Liver (tissue), 8 donors: ENCODE measurements at regions not wholly inside any gene's neighbourhood (a gene's known extent, or its start where the extent isn't known, plus 50 kb on each side); places are given as distances from the start of the nearest gene placed in this dataset.

Experiments used
- DNase-seq: peaks from one replicate; pipeline ENCODE4 v3.0.0-alpha.2; 2017; ENCODE audit warnings: low spot score
- H3K27ac ChIP-seq, 2 donors: one replicate each; pipeline ENCODE4 v1.7.0; 2013; ENCODE audit warnings: inconsistent platforms in 2 of 2, low read length in 2 of 2, control low read depth in 1 of 2, low read depth in 1 of 2, mild to moderate bottlenecking in 1 of 2
- H3K27me3 ChIP-seq, 4 donors: one replicate each; pipeline versions ENCODE4 v1.6.1 to v1.7.0; 2013; ENCODE audit warnings: low read length in 3 of 4, inconsistent platforms in 1 of 4, mild to moderate bottlenecking in 1 of 4, moderate library complexity in 1 of 4; ENCODE audit not compliant: control insufficient read depth in 4 of 4, insufficient read depth in 4 of 4
- H3K36me3 ChIP-seq, 4 donors: one replicate each; pipeline versions ENCODE4 v1.6.1 to v1.7.0; 2013; ENCODE audit warnings: low read length in 3 of 4, mild to moderate bottlenecking in 3 of 4, low read depth in 1 of 4, moderate library complexity in 1 of 4; ENCODE audit not compliant: control insufficient read depth in 4 of 4, insufficient read depth in 3 of 4
- H3K4me1 ChIP-seq, 4 donors: one replicate each; pipeline versions ENCODE4 v1.6.1 to v1.7.0; 2013; ENCODE audit warnings: low read length in 3 of 4, mild to moderate bottlenecking in 3 of 4, moderate library complexity in 1 of 4; ENCODE audit not compliant: control insufficient read depth in 4 of 4, insufficient read depth in 4 of 4
- H3K4me3 ChIP-seq, 3 donors: one replicate each; pipeline versions ENCODE4 v1.6.1 to v1.7.0; 2013; ENCODE audit warnings: low read length in 3 of 3, control low read depth in 1 of 3, low read depth in 1 of 3, mild to moderate bottlenecking in 1 of 3
- H3K9ac ChIP-seq, 2 donors: one replicate each; pipeline ENCODE4 v1.7.0; 2013; ENCODE audit warnings: low read length in 2 of 2, mild to moderate bottlenecking in 2 of 2, moderate library complexity in 2 of 2, control low read depth in 1 of 2, low read depth in 1 of 2
- H3K9me3 ChIP-seq, 4 donors: one replicate each; pipeline versions ENCODE4 v1.6.1 to v1.7.0; 2013; ENCODE audit warnings: low read length in 3 of 4; ENCODE audit not compliant: control insufficient read depth in 4 of 4
- ATF3 ChIP-seq: IDR thresholded peaks from 2 replicates; pipeline ENCODE4 v1.6.1; 2016; ENCODE audit warnings: antibody characterized with exemption
- CTCF ChIP-seq: fragments of 150-350 bp; IDR thresholded peaks from 2 replicates; pipeline ENCODE4 v1.5.1; 2017; ENCODE audit warnings: improper control_type of control experiment, low read depth, low read length; ENCODE audit not compliant: missing input control
- FOXA1 ChIP-seq: IDR thresholded peaks from 2 replicates; pipeline ENCODE4 v1.6.1; 2016; ENCODE audit warnings: antibody characterized with exemption
- FOXA2 ChIP-seq: IDR thresholded peaks from 2 replicates; pipeline ENCODE4 v1.6.1; 2016; ENCODE audit warnings: antibody characterized with exemption
- GABPA ChIP-seq, 2 donors: IDR thresholded peaks in 1 of 2; conservative IDR thresholded peaks in 1 of 2; 2 replicates each; pipeline ENCODE4 v1.6.1; 2016; ENCODE audit warnings: antibody characterized with exemption in 2 of 2, mild to moderate bottlenecking in 1 of 2, moderate library complexity in 1 of 2
- HNF4A ChIP-seq, 2 donors: conservative IDR thresholded peaks; 2 replicates each; pipeline ENCODE4 v1.6.1; 2016; ENCODE audit warnings: antibody characterized with exemption in 2 of 2, mild to moderate bottlenecking in 2 of 2
- HNF4G ChIP-seq: IDR thresholded peaks from 2 replicates; pipeline ENCODE4 v1.6.1; 2016; ENCODE audit warnings: antibody characterized with exemption
- JUND ChIP-seq, 2 donors: IDR thresholded peaks; 2 replicates each; pipeline ENCODE4 v1.6.1; 2016; ENCODE audit warnings: antibody characterized with exemption in 2 of 2
- RAD21 ChIP-seq, 2 donors: IDR thresholded peaks; 2 replicates each; pipeline ENCODE4 v1.6.1; 2016; ENCODE audit warnings: antibody characterized with exemption in 2 of 2, mild to moderate bottlenecking in 2 of 2
- RXRA ChIP-seq, 2 donors: IDR thresholded peaks; 2 replicates each; pipeline ENCODE4 v1.6.1; 2017 to 2018; ENCODE audit warnings: antibody characterized with exemption in 2 of 2, mild to moderate bottlenecking in 1 of 2
- SP1 ChIP-seq: IDR thresholded peaks from 2 replicates; pipeline ENCODE4 v1.6.1; 2018; ENCODE audit warnings: antibody characterized with exemption, mild to moderate bottlenecking
- TAF1 ChIP-seq: conservative IDR thresholded peaks from 2 replicates; pipeline ENCODE4 v1.6.1; 2016; ENCODE audit warnings: antibody characterized with exemption, mild to moderate bottlenecking
- YY1 ChIP-seq: IDR thresholded peaks from 2 replicates; pipeline ENCODE4 v1.6.1; 2016; ENCODE audit warnings: antibody characterized with exemption, mild to moderate bottlenecking
- WGBS: extraction: QIAGEN DNeasy Blood & Tissue Kit; methylation state at CpG from one replicate; pipeline ENCODE4 v1.1.7; 2013; 5-methylcytosine and 5-hydroxymethylcytosine counted together
- donor health status: healthy.
- donor health status: healthy.
- donor health status: healthy.
- donor health status: healthy.
- donor health status: healthy.

GRCh38 chr11:127205688-127206217 lies 205.2 kb upstream of the KIRREL3 start:
- Histone ChIP-seq H3K27me3 (no peaks in the 10 kb centered on the region), H3K27ac (no peak overlapping the region), H3K4me1 (no peaks in the 10 kb centered on the region), H3K4me3 (no peak overlapping the region), H3K9me3 (peaks cover 0 to 6% (median 5%) of the 10 kb centered on the region in 4 donors), H3K36me3 (no peaks in the 10 kb centered on the region), H3K9ac (no peak overlapping the region)
- TF ChIP-seq FOXA2 (no peak), TAF1 (no peak)
- no peak for DNase-seq
- WGBS = 94% methylated on average over 3 of the region's 3 CpGs

- no peak overlapping the region for H3K4me3 ChIP-seq
- no peaks in the 10 kb centered on the region for H3K4me1 ChIP-seq
- peaks cover 0 to 6% (median 5%) of the 10 kb centered on the region in 4 donors for H3K9me3 ChIP-seq
- H3K27ac ChIP-seq = no peak overlapping the region
- no peak overlapping the region for H3K9ac ChIP-seq
- DNase-seq = no peak
- H3K36me3 ChIP-seq = no peaks in the 10 kb centered on the region
- WGBS = 62% methylated on average over 3 of the region's 3 CpGs
- no peaks in the 10 kb centered on the region for H3K27me3 ChIP-seq
- TF ChIP-seq RXRA (IDR thresholded peaks at IDR 0.05) (no peak), HNF4A (conservative IDR thresholded peaks at IDR 0.05) (no peak), RAD21 (IDR thresholded peaks at IDR 0.05) (no peak), JUND (IDR thresholded peaks at IDR 0.05) (no peak)
These were observed 202.9 kb upstream of the KIRREL3 start for GRCh38 chr11:127203490-127203889.

GRCh38 chr11:127202105-127202504 lies 201.5 kb upstream of the KIRREL3 start:
- no peak overlapping the region for H3K4me3 ChIP-seq
- no peak overlapping the region for H3K27ac ChIP-seq
- H3K9ac ChIP-seq = no peak overlapping the region
- DNase-seq = no peak
- H3K36me3 ChIP-seq = no peaks in the 10 kb centered on the region
- no peaks in the 10 kb centered on the region for H3K4me1 ChIP-seq
- no peaks in the 10 kb centered on the region for H3K27me3 ChIP-seq
- H3K9me3 ChIP-seq = peaks cover 0 to 5% (median 1%) of the 10 kb centered on the region in 4 donors
- TF ChIP-seq JUND (IDR thresholded peaks at IDR 0.05) (no peak), ATF3 (no peak), SP1 (no peak), YY1 (no peak), RAD21 (IDR thresholded peaks at IDR 0.05) (no peak), GABPA (IDR thresholded peaks at IDR 0.05 in 1 of 2, conservative IDR thresholded peaks at IDR 0.05 in 1 of 2) (no peak), FOXA1 (no peak), CTCF (no peak)

GRCh38 chr11:127199306-127199801 lies 198.8 kb upstream of the KIRREL3 start:
- no peaks in the 10 kb centered on the region for H3K27me3 ChIP-seq
- H3K27ac ChIP-seq = no peak overlapping the region
- no peak overlapping the region for H3K9ac ChIP-seq
- no peak overlapping the region for H3K4me3 ChIP-seq
- H3K36me3 ChIP-seq = no peaks in the 10 kb centered on the region
- DNase-seq = no peak
- no peaks in the 10 kb centered on the region for H3K4me1 ChIP-seq
- TF ChIP-seq YY1 = no peak
- no peak for TF ChIP-seq HNF4G
- WGBS = 70% methylated on average over 3 of the region's 3 CpGs
- peaks cover 0 to under 1% (median under 1%) of the 10 kb centered on the region in 4 donors for H3K9me3 ChIP-seq
